NCI-H2227 (cell line): ENCODE measurements at regions not wholly inside any gene's neighbourhood (a gene's known extent, or its start where the extent isn't known, plus 50 kb on each side); places are given as distances from the start of the nearest gene placed in this dataset.
"Not testable (repeated sequence)": the region's sequence is repeated elsewhere in the genome, so short reads cannot be mapped to it uniquely, and the experiment has no call there.

ENCODE experiments used
- DNase-seq: peaks from one replicate; lab custom pipeline; 2025; ENCODE audit not compliant: unreplicated experiment; lab: John Stamatoyannopoulos, UW

GRCh38 chr7:118898284-118898683 lies 673.8 kb downstream of the ANKRD7 start:
- DNase-seq = no peak

GRCh38 chr7:118902600-118902999 lies 678.1 kb downstream of the ANKRD7 start:
- no peak for DNase-seq

DNA sequence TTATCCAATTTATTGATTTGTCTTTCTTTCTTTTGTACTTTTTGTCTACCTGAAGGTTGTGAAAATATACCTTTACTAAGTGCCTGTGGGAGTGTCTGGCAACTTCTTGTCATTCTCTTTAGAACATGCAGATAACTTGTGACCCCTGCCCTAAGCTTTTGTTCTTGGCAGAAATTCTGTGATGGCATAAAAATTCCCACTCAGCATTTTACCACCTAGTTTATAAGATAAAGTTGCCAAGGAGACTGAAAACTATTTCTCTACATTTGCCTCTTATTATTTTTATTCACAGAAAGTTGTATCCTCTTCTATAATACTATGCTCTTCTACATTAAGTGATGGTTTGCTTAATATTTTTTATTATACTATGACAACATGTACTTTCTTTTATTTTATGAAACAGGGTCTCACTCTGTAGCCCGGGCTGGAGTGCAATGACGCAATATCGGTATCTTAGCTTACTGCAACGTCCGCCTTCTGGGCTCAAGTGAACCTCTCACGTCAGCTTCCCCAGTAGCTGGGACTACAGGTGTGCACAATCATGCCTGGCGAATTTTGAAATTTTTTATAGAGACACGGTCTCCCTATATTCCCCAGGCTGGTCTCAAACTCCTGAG lies 683.5 kb downstream of the ANKRD7 start:
- DNase-seq = no peak

- not testable (repeated sequence) for DNase-seq
Measured at GRCh38 chr7:118916120-118916519, 691.6 kb downstream of the ANKRD7 start.

DNA sequence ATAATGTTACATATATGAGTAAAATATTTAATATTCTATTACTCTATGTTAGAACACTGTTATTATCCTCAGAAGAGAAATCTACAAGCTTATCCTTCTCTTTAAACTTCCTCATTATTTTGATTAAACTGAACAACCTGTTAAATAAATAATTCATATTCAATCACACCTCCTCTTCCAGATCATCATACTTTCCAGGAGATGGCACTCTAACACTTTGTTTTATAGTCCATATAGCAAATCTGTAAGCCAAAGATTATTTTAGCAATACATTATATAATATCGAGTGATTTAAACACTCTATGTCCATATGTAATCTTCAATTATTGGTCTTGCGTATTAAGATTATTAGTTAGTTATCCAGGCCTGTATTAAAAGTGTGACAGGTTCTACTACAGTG lies 694.1 kb downstream of the ANKRD7 start:
- peak; percentile 22 for DNase-seq

DNA sequence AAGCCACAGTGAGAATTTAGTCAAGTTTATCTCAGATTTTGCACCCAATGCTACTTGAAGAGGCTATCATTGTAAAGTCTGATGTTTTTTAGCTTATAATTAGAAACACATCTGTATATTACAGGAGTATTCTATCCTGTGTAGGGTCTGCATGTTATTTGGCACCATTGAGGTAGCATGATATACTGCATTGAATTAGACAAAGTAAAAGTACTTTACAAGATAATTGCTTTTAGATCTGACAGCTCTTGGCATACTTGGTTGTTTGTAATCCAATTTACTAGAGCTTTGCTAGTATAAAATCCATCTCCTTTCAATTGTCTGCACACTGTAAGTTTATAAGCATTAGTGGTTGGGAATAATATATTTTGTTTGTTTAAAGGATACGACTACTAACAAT lies 714.3 kb downstream of the ANKRD7 start:
- DNase-seq = no peak

DNA sequence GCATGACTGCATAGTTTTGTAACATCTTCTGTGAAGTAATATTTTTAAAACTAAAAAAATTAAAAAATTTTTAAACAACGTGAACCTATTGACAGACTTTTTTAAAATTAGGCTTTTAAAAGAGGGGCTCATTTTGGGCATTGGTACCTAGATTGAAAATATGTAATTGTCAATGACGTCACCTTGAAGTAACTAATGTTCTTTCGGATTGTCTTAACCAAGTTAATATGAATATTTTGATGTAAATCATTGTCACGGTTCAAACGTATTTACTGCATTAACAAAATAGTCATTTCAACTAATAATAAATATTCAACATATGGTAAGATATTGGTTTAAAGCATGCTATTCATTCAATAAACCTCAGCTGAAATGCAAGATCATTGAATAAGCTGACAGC lies 719.8 kb downstream of the ANKRD7 start:
- no peak for DNase-seq

DNA sequence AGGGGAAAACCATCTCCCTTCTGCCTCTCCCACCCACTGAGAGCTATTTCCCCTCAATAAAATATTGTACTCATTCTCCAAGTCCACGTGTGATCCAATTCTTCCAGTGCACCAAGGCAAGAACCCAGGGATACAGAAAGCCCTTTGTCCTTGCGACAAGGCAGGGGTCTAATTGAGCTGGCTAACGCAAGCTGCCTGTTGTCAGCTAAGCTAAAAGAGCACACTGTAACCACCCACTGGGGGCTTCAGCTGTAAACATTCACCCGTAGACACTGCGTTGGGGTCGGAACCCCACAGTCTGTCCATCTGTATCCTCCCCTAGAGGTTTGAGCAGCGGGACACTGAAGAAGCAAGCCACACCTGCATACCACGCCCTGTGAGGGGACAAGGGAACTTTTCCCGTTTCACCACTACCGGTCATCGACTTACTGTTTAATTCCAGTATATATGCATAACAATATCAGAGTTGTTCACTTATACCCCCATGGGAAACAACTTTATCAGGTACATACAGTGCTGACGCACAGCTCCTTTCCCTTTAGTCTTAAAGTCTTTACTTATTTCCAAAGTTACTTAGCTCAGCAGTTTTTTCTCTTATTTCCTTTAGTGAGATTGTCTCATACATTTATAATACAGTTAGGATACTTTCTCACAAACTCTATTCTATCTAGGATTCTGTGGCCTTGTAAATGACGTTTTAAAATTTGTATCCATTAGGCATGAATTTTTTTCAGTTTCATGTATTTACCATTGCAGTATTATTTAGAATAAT lies 721.6 kb downstream of the ANKRD7 start:
- no peak for DNase-seq

- no peak for DNase-seq
Measured at GRCh38 chr7:118948508-118948907, 724.0 kb downstream of the ANKRD7 start.

DNA sequence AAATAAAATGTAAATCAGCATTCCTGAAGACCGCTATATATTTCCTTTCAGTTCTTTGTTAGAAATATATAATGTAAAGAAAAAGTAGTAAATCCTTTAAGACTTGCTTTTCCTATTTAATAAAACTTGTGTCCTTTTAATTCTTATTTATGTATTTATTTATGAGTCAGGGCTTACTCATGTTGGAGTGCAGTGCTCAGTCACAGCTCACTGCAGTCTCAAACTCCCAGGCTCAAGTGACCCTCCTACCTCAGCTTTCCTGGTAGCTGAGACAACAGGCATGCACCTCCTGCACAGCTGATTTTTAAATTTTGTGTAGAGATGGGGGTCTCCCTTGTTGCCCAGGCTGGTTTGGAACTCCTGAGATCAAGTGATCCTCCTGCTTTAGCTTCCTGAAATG lies 724.5 kb downstream of the ANKRD7 start:
- DNase-seq = no peak

GRCh38 chr7:118956285-118956684 lies 731.8 kb downstream of the ANKRD7 start:
- not testable (repeated sequence) for DNase-seq

- peak; percentile 9 for DNase-seq
Measured at GRCh38 chr7:118969370-118969769, 744.9 kb downstream of the ANKRD7 start.

DNA sequence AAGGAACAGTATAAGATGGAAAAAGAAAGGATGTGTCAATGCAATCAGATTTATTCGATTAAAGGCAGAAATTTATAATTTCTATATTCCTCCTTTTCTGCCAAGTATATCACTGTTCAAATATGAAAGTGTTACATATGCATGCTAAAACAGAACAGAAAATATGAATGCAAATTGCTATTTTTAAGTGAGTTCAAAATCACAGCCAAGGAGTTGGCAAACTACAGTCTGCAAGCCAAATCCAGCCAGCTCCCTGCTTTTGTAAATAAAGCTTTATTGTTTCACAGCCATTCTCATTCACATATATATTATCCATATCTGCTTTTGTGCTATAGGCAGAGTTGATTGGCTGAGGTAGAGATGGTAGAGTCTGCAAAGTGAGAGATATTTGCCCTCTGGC lies 747.2 kb downstream of the ANKRD7 start:
- no peak for DNase-seq

GRCh38 chr7:118974836-118975235 lies 750.3 kb downstream of the ANKRD7 start:
- DNase-seq = peak; percentile 60

DNA sequence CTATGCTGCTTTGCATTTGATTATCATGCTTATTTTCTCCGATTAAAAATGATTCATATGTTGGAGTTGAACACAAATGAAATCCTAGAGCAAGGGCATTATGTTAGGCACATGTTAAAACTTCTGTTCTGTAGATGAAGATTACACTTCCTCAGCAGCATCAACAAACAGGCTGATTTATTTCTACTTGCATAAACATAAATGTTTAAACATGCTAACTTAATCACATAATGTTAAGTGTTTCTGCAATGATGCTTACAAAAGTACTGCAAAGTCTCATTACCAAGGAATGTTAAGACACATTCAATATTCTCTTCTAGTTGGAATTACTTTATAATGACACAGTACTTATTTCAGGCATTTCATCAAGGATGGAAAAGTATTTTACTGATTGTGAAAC lies 770.8 kb downstream of the ANKRD7 start:
- DNase-seq = no peak

- no peak for DNase-seq
Measured at GRCh38 chr7:119007236-119007635, 782.7 kb downstream of the ANKRD7 start.

GRCh38 chr7:119010635-119011034 lies 786.1 kb downstream of the ANKRD7 start:
- no peak for DNase-seq

DNA sequence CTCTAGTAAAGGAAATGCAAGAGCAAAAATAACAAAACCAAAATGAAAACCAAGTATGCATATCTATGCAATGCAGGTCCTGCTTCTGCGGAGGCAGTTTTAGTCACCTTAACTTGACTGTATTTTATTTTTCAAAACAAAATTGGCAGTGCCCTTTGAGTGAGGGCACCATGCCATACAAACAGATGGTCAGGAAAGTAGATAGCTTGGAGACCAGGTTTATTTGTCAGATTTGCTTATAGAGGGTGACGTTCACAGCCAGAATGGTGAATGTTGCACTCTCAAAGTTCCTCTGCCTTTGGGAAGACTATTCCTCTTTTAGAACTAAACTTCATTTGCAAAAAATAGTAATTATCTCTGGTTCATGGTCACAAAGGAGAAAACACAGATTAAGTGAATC lies 801.9 kb downstream of the ANKRD7 start:
- no peak for DNase-seq

DNA sequence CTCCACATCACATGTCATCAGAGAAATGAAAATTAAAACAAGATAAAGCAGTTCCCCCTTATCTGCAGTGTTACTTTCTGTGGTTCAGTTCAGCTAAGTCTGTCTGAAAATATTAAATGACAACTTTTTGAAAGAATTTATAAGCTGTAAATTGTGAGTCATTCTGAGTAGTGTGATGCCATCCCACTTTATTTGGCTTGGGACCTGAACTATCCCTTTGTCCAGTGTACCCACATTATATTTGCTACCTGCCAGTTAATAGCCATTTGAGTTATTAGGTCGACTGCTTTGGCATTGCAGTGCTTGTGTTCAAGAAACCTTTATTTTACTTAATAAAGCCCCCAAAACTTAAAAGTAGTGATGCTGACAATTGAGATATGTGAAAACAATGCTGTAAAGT lies 804.2 kb downstream of the ANKRD7 start:
- DNase-seq = no peak

GRCh38 chr7:119032136-119032535 lies 807.6 kb downstream of the ANKRD7 start:
- DNase-seq = not testable (repeated sequence)

DNA sequence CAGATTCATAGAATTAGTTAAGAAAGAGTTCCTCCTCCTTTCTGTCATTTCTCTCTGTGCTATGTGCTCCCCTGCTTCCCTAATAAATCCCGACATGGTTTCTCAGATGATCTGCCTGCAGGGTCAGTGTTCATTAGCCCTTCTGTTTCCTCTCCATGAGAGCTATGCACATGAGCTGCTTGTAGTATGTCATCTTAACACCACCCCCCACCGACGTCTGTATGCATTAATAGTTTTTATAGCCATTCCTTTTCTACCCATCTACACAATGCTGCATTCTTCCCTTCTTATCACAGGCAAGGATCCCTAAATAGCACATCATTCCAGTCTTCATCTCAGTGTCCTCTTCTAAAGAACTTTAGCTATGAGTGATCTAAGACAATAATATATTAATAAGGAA lies 809.1 kb downstream of the ANKRD7 start:
- DNase-seq = no peak

DNA sequence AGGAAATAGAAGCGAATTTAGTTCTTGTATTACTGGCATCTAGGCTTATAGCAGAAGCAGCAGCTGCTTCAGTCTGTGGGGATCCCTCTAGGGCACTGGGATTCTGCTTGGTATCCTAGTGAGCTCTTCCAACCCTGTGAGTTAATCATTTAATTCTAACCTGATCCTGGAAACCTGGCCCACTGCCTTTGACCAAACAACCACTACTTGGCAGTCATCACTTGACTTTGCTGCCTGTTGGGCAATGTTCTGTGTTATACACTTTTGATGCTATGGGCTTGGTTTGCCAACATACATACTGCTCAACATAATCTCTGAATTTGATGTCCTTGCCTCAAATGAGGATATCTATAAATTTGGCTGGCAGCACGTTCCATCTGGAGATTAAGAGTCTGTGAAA lies 813.4 kb downstream of the ANKRD7 start:
- no peak for DNase-seq

DNA sequence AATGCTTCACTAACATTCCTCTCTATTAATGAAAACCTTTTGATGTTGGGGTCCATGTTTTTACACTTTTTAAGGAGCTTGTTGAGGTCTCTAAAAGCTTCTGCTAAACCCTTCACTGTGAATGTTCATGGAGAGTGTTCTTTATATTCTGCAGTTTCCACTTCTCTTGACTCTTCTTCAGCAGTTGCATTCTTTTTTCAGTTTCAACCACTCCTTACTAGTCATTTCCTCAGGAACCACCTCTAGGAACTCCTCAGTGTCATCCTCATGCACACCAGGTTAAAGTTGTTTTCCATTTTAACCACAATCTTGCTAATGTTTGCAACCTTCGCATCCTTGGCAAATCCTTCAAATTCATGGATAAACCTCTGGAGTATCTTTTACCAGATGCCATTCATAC lies 821.6 kb downstream of the ANKRD7 start:
- DNase-seq = no peak
